Chondrocyte (in vitro differentiated cells): ENCODE measurements at regions not wholly inside any gene's neighbourhood (a gene's known extent, or its start where the extent isn't known, plus 50 kb on each side); places are given as distances from the start of the nearest gene placed in this dataset.

Source experiments
- DNase-seq: peaks from one replicate; pipeline ENCODE4 v3.0.0; 2021; ENCODE audit warnings: mixed read lengths, low spot score
- H3K27ac Mint-ChIP-seq: one replicate; pipeline ENCODE4 v1.8.0; 2021; ENCODE audit warnings: mild to moderate bottlenecking, moderate library complexity, mixed read lengths; ENCODE audit not compliant: unreplicated experiment
- H3K27me3 Mint-ChIP-seq: 2 replicates; pipeline ENCODE4 v1.8.0; 2021; ENCODE audit warnings: low read depth, mixed read lengths
- H3K36me3 Mint-ChIP-seq: 2 replicates; pipeline ENCODE4 v1.8.0; 2021; ENCODE audit warnings: low read depth, mixed read lengths
- H3K4me1 Mint-ChIP-seq: 2 replicates; pipeline ENCODE4 v1.8.0; 2021; ENCODE audit warnings: low read depth, mild to moderate bottlenecking, mixed read lengths
- H3K4me3 Mint-ChIP-seq: one replicate; pipeline ENCODE4 v1.8.0; 2021; ENCODE audit warnings: mild to moderate bottlenecking, moderate library complexity, mixed read lengths; ENCODE audit not compliant: unreplicated experiment
- H3K9me3 Mint-ChIP-seq: 2 replicates; pipeline ENCODE4 v1.8.0; 2021; ENCODE audit warnings: low read depth, mixed read lengths
- TF ChIP-seq, protein P1 (sequence below): fragments of 200-600 bp; sonication (generic); IDR thresholded peaks from 2 replicates; pipeline ENCODE4 v1.5.0; 2021; ENCODE audit warnings: antibody characterized with exemption, mild to moderate bottlenecking, moderate library complexity

DNA sequence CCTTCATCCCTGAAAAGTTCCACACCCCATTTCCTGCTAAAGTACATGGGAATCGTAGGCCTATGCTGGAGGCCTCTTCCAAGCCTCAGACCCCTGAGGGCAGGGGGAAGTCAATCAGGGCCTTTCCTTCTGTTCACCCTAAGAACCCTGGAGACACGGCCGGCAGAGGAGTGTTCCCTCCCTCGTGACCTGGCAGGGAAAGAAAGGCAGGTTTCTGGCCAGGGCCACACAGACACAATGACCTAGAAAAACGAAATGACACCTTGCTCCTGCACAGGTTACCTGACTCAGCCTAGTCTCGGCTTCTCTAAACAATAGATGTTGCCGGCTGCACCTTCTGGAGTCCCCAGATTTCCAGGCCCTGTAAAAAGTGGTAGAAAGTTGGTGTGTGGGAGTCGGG, 60.6 kb upstream of the CADM1 start:
- no peaks in the 10 kb centered on the region for H3K4me1 Mint-ChIP-seq
- no peak overlapping the region for H3K4me3 Mint-ChIP-seq
- TF ChIP-seq, protein P1, sequence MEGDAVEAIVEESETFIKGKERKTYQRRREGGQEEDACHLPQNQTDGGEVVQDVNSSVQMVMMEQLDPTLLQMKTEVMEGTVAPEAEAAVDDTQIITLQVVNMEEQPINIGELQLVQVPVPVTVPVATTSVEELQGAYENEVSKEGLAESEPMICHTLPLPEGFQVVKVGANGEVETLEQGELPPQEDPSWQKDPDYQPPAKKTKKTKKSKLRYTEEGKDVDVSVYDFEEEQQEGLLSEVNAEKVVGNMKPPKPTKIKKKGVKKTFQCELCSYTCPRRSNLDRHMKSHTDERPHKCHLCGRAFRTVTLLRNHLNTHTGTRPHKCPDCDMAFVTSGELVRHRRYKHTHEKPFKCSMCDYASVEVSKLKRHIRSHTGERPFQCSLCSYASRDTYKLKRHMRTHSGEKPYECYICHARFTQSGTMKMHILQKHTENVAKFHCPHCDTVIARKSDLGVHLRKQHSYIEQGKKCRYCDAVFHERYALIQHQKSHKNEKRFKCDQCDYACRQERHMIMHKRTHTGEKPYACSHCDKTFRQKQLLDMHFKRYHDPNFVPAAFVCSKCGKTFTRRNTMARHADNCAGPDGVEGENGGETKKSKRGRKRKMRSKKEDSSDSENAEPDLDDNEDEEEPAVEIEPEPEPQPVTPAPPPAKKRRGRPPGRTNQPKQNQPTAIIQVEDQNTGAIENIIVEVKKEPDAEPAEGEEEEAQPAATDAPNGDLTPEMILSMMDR: no peak
- peaks cover 2% of the 10 kb centered on the region for H3K9me3 Mint-ChIP-seq
- no peaks in the 10 kb centered on the region for H3K36me3 Mint-ChIP-seq
- no peak overlapping the region for H3K27ac Mint-ChIP-seq
- peaks cover 53% of the 10 kb centered on the region for H3K27me3 Mint-ChIP-seq
- no peak for DNase-seq

DNA sequence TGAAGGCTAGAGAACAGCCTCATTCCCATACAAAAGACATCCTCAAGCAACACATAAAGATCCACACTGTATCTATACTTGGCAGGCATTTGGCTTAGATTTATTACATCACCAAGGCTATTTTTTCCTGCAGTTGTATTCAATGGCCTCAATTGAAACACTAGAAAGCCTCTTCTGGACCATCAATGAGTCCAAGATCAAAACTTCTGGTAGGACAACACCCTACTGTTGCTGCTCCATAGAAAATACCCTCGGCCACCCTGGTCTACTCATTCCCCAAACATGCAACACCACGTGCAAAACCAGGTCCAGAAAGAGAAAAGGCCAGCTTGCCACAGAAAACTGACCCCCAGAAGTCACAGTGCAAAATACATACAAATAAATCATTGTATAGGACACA, 56.9 kb upstream of the CADM1 start:
- H3K27me3 Mint-ChIP-seq: peaks cover 30% of the 10 kb centered on the region
- H3K4me1 Mint-ChIP-seq: no peaks in the 10 kb centered on the region
- H3K36me3 Mint-ChIP-seq: no peaks in the 10 kb centered on the region
- no peak overlapping the region for H3K4me3 Mint-ChIP-seq
- no peak for DNase-seq
- TF ChIP-seq, protein P1: no peak
- peaks cover 2% of the 10 kb centered on the region for H3K9me3 Mint-ChIP-seq
- H3K27ac Mint-ChIP-seq: no peak overlapping the region

DNA sequence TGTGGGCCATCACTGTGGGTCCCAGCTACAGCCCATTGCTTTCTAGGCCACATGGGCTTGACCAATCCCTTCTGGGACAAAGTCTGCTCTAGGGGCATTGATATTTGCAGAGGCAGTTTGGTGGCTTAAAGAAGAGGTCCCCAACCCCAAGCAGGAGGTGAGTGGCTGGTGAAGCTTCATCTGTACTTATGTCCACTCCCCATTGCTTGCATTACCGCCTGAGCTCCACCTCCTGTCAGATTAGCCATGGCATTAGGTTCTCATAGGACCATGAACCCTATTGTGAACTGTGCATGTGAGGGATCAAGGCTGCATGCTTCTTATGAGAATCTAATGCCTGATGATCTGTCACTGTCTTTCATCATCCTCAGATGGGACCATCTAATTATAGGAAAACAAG, 54.4 kb upstream of the CADM1 start:
- TF ChIP-seq, protein P1: no peak
- no peak overlapping the region for H3K4me3 Mint-ChIP-seq
- peaks cover 2% of the 10 kb centered on the region for H3K9me3 Mint-ChIP-seq
- no peak overlapping the region for H3K27ac Mint-ChIP-seq
- no peaks in the 10 kb centered on the region for H3K4me1 Mint-ChIP-seq
- peaks cover 26% of the 10 kb centered on the region for H3K27me3 Mint-ChIP-seq
- DNase-seq: no peak
- no peaks in the 10 kb centered on the region for H3K36me3 Mint-ChIP-seq

DNA sequence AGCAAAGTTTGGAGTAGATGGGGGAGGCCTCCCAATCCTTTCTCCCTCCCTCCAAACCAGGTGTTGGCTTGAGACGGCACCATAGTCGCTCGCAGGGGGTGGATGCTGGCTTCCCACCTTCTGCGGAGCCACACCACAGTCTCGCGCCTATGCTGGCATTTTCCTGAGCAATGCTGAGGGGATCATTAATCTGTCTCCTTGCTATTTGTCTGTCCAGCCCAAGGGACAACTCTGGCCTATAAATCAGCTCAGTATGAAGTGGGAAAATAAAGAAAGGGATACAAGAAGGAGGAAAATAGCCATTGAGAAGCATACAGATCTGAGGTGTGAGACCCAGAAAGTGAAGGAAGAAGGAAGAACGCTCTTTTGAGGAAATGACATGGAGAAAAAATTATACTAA, 53.5 kb upstream of the CADM1 start:
- DNase-seq: no peak
- Mint-ChIP-seq H3K4me1 (no peaks in the 10 kb centered on the region), H3K36me3 (no peaks in the 10 kb centered on the region), H3K27me3 (peaks cover 22% of the 10 kb centered on the region), H3K4me3 (no peak overlapping the region), H3K9me3 (peaks cover 2% of the 10 kb centered on the region), H3K27ac (no peak overlapping the region)
- TF ChIP-seq, protein P1: no peak

DNA sequence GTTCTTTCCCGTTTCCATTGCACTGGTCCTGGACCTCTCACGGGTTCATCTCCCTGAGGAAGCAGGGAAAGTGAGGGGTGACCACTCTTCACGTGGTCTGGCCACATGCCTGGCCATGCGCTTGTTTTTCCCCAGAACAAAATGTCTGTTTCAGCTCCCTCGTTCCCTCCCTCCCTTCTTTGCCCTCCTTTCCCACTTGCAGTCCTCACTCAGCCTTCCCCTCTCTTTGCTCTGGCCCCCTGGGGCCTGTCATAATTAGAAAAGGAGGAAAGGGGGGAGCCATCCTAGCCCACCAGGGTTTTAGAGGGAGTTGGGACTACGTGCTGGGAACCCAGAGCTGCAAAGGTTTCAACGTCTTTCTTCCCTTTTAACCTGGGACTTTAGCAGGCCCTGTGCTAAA, 52.8 kb upstream of the CADM1 start:
- Mint-ChIP-seq H3K27me3 (peaks cover 17% of the 10 kb centered on the region), H3K27ac (no peak overlapping the region), H3K4me1 (no peaks in the 10 kb centered on the region), H3K9me3 (peaks cover under 1% of the 10 kb centered on the region), H3K4me3 (no peak overlapping the region), H3K36me3 (no peaks in the 10 kb centered on the region)
- DNase-seq: no peak
- TF ChIP-seq, protein P1: no peak
